PC-9 (cell line): ENCODE measurements at regions not wholly inside any gene's neighbourhood (a gene's known extent, or its start where the extent isn't known, plus 50 kb on each side); places are given as distances from the start of the nearest gene placed in this dataset.

Experiments
- EZH2 ChIP-seq: fragments of 200-600 bp; sonication (generic); IDR thresholded peaks from 2 replicates; pipeline ENCODE4 v1.8.0; 2017; ENCODE audit warnings: antibody characterized with exemption, low read depth
- TF ChIP-seq, protein P1 (sequence below): fragments of 200-600 bp; sonication (generic); conservative IDR thresholded peaks from 2 replicates; pipeline ENCODE4 v1.6.1; 2017; ENCODE audit warnings: mixed run types, antibody characterized with exemption, mild to moderate bottlenecking, moderate library complexity

GRCh38 chr13:72284791-72285190, 417.8 kb upstream of the DACH1 start:
- TF ChIP-seq, protein P1, sequence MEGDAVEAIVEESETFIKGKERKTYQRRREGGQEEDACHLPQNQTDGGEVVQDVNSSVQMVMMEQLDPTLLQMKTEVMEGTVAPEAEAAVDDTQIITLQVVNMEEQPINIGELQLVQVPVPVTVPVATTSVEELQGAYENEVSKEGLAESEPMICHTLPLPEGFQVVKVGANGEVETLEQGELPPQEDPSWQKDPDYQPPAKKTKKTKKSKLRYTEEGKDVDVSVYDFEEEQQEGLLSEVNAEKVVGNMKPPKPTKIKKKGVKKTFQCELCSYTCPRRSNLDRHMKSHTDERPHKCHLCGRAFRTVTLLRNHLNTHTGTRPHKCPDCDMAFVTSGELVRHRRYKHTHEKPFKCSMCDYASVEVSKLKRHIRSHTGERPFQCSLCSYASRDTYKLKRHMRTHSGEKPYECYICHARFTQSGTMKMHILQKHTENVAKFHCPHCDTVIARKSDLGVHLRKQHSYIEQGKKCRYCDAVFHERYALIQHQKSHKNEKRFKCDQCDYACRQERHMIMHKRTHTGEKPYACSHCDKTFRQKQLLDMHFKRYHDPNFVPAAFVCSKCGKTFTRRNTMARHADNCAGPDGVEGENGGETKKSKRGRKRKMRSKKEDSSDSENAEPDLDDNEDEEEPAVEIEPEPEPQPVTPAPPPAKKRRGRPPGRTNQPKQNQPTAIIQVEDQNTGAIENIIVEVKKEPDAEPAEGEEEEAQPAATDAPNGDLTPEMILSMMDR, result no peak
- no peak for TF ChIP-seq EZH2
